Esophagus muscularis mucosa (tissue), 4 donors: ENCODE measurements at regions not wholly inside any gene's neighbourhood (a gene's known extent, or its start where the extent isn't known, plus 50 kb on each side); places are given as distances from the start of the nearest gene placed in this dataset.
"Not testable (repeated sequence)": the region's sequence is repeated elsewhere in the genome, so short reads cannot be mapped to it uniquely, and the experiment has no call there.

Experiments used
- CTCF ChIP-seq, 3 experiments: fragments of 200-600 bp in 2 of 3; fragments of 450-650 bp in 1 of 3; sonication (generic) in 2 of 3; IDR thresholded peaks; one replicate each; pipeline ENCODE4 v1.5.1; 2017 to 2019; ENCODE audit warnings: antibody characterized with exemption in 3 of 3, mild to moderate bottlenecking in 2 of 3, moderate library complexity in 1 of 3
- EP300 ChIP-seq: sonication (generic); formaldehyde crosslinking; IDR thresholded peaks from one replicate; pipeline ENCODE4 v1.6.1; 2017; ENCODE audit warnings: antibody characterized with exemption
- POLR2A ChIP-seq: fragments of 450-650 bp; IDR thresholded peaks from one replicate; pipeline ENCODE4 v1.6.1; 2017; ENCODE audit warnings: antibody characterized with exemption, moderate library complexity, mild to moderate bottlenecking, low read depth
- POLR2AphosphoS5 ChIP-seq, 2 donors: sonication (generic); formaldehyde crosslinking; IDR thresholded peaks; one replicate each; pipeline ENCODE4 v1.6.1; 2017; ENCODE audit warnings: antibody characterized with exemption in 2 of 2

- not testable (repeated sequence) for TF ChIP-seq CTCF (IDR thresholded peaks at IDR 0.05); POLR2A; EP300; POLR2AphosphoS5 (IDR thresholded peaks at IDR 0.05)
These were observed 3014.3 kb upstream of the TEKT4 start for GRCh38 chr2:91856971-91857370.
